Breast epithelium (tissue), 4 donors: ENCODE measurements at regions not wholly inside any gene's neighbourhood (a gene's known extent, or its start where the extent isn't known, plus 50 kb on each side); places are given as distances from the start of the nearest gene placed in this dataset.

Experiments used
- DNase-seq, 2 donors: peaks; one replicate each; pipeline ENCODE4 v3.0.0-alpha.2; 2019; ENCODE audit warnings: low spot score in 2 of 2
- H3K27ac ChIP-seq, 2 donors: fragments of 200-600 bp; sonication (generic) in 1 of 2; one replicate each; pipeline ENCODE4 v1.5.1; 2016 to 2019; ENCODE audit warnings: mild to moderate bottlenecking in 1 of 2
- H3K27me3 ChIP-seq, 2 donors: fragments of 200-600 bp; sonication (generic) in 1 of 2; one replicate each; pipeline versions ENCODE4 v1.5.1 to v1.6.0; 2017 to 2019; ENCODE audit warnings: control low read depth in 1 of 2, mild to moderate bottlenecking in 1 of 2
- H3K36me3 ChIP-seq: fragments of 200-600 bp; one replicate; pipeline ENCODE4 v1.5.1; 2019
- H3K4me1 ChIP-seq, 2 donors: fragments of 200-600 bp; sonication (generic); one replicate each; pipeline ENCODE4 v1.5.1; 2016 to 2019; ENCODE audit warnings: control low read depth in 1 of 2
- H3K4me3 ChIP-seq, 3 donors: fragments of 200-600 bp; sonication (generic); 1 replicate in 2 of 3; 2 replicates in 1 of 3; pipeline ENCODE4 v1.5.1; 2016 to 2019; ENCODE audit warnings: mild to moderate bottlenecking in 3 of 3, moderate library complexity in 2 of 3
- H3K9me3 ChIP-seq, 2 donors: fragments of 200-600 bp; sonication (generic) in 1 of 2; one replicate each; pipeline ENCODE4 v1.5.1; 2016 to 2019; ENCODE audit warnings: control low read depth in 1 of 2
- POLR2A ChIP-seq: fragments of 450-650 bp; IDR thresholded peaks from one replicate; pipeline ENCODE4 v1.6.1; 2016; ENCODE audit warnings: antibody characterized with exemption, mild to moderate bottlenecking, moderate library complexity
- POLR2AphosphoS5 ChIP-seq, 3 donors: sonication (generic); formaldehyde crosslinking; IDR thresholded peaks; one replicate each; pipeline ENCODE4 v1.6.1; 2017; ENCODE audit warnings: antibody characterized with exemption in 3 of 3
- intact Hi-C: fragments of 100-400 bp; cut with DNase I; formaldehyde crosslinking; loops from one replicate; pipeline ENCODE4 v1.15.1; 2023; ENCODE audit warnings: low total_unique reads
- TF ChIP-seq, protein P1 (sequence below), 3 donors: fragments of 450-650 bp; IDR thresholded peaks; one replicate each; pipeline ENCODE4 v1.5.1; 2016 to 2017; ENCODE audit warnings: antibody characterized with exemption in 3 of 3, mild to moderate bottlenecking in 3 of 3, moderate library complexity in 3 of 3

GRCh38 chr13:48591889-48592687 lies 59.2 kb upstream of the RCBTB2 start:
- TF ChIP-seq POLR2A (no peak), POLR2AphosphoS5 (IDR thresholded peaks at IDR 0.05) (no peak)
- TF ChIP-seq, protein P1, sequence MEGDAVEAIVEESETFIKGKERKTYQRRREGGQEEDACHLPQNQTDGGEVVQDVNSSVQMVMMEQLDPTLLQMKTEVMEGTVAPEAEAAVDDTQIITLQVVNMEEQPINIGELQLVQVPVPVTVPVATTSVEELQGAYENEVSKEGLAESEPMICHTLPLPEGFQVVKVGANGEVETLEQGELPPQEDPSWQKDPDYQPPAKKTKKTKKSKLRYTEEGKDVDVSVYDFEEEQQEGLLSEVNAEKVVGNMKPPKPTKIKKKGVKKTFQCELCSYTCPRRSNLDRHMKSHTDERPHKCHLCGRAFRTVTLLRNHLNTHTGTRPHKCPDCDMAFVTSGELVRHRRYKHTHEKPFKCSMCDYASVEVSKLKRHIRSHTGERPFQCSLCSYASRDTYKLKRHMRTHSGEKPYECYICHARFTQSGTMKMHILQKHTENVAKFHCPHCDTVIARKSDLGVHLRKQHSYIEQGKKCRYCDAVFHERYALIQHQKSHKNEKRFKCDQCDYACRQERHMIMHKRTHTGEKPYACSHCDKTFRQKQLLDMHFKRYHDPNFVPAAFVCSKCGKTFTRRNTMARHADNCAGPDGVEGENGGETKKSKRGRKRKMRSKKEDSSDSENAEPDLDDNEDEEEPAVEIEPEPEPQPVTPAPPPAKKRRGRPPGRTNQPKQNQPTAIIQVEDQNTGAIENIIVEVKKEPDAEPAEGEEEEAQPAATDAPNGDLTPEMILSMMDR (IDR thresholded peaks at IDR 0.05) = no peak
- intact Hi-C loops = no loop called here
- Histone ChIP-seq H3K4me3 (no peak overlapping the region), H3K4me1 (no peaks in the 10 kb centered on the region), H3K9me3 (no peaks in the 10 kb centered on the region), H3K27ac (no peak overlapping the region), H3K36me3 (no peaks in the 10 kb centered on the region), H3K27me3 (no peaks in the 10 kb centered on the region)
- no peak for DNase-seq

DNA sequence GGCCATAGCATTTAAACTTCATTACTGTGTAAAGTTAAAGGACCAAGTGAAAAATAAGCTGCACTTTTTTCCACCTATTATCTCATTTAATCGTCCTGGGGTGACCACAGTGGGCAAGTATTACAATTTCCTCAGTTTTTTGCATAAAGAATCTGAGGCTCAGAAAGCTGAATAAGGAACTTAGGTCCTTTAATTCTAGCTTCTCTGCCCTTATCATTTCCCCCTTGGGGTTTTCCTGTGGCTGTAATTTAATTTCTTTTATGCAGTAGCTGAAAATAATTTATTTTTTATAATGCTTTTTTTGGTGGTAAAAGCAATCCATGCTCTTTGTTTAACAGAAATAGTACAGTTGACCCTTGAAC lies 59.8 kb upstream of the RCBTB2 start:
- Histone ChIP-seq H3K27me3 (no peaks in the 10 kb centered on the region), H3K27ac (no peak overlapping the region), H3K36me3 (no peaks in the 10 kb centered on the region), H3K4me1 (no peaks in the 10 kb centered on the region), H3K9me3 (no peaks in the 10 kb centered on the region), H3K4me3 (no peak overlapping the region)
- intact Hi-C loops = no loop called here
- no peak for DNase-seq
- TF ChIP-seq POLR2AphosphoS5 (IDR thresholded peaks at IDR 0.05) = no peak
- TF ChIP-seq, protein P1 (IDR thresholded peaks at IDR 0.05) = no peak

- H3K4me3 ChIP-seq = no peak overlapping the region
- H3K4me1 ChIP-seq = no peaks in the 10 kb centered on the region
- H3K27me3 ChIP-seq = no peaks in the 10 kb centered on the region
- no peak overlapping the region for H3K27ac ChIP-seq
- TF ChIP-seq POLR2A (no peak), POLR2AphosphoS5 (IDR thresholded peaks at IDR 0.05) (no peak)
- TF ChIP-seq, protein P1 (IDR thresholded peaks at IDR 0.05) = no peak
- no peaks in the 10 kb centered on the region for H3K36me3 ChIP-seq
- intact Hi-C loops = no loop called here
- DNase-seq = no peak
- H3K9me3 ChIP-seq = no peaks in the 10 kb centered on the region
These were observed 60.2 kb upstream of the CYSLTR2 start for GRCh38 chr13:48593536-48593935.

DNA sequence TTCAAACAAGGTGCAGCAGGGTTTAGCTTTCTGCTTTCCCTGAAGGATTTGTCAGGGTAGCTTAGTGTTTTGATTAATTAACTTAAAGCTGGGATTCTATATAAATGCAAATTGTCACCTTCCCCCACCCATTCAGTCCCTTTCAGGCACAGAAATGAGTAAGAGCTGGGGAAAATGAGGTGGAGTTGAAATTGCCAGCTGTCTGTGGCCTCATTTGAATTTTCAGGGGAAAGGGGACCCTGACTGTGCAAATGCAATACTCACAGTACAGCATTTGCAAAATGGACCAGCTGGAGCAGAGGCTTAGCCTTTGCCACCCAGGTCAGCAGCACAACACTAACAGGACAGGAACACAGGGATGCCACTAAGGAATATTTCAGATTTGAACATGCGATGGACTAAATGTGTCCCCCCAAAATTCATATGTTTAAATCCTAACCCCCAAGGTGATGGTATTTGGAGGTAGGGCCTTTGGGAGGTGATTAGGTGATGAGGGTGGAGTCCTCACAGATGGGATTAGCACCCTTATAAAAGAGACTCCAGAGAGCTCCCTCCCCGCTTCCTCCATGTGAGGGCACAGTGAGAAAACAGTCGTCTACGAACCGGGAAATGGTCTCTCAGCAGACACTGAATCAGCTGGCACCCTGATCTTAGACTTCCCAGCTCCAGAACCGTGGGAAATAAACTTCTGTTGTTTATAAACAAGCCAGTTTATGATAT lies 59.5 kb upstream of the CYSLTR2 start:
- Histone ChIP-seq H3K9me3 (no peaks in the 10 kb centered on the region), H3K4me1 (no peaks in the 10 kb centered on the region), H3K27me3 (no peaks in the 10 kb centered on the region), H3K36me3 (no peaks in the 10 kb centered on the region), H3K4me3 (no peak overlapping the region), H3K27ac (no peak overlapping the region)
- no peak for DNase-seq
- intact Hi-C loops = no loop called here
- no peak for TF ChIP-seq POLR2A
- TF ChIP-seq, protein P1 (IDR thresholded peaks at IDR 0.05) = no peak
- TF ChIP-seq POLR2AphosphoS5 (IDR thresholded peaks at IDR 0.05) = no peak
